ENCODE measurements at regions not wholly inside any gene's neighbourhood (a gene's known extent, or its start where the extent isn't known, plus 50 kb on each side); places are given as distances from the start of the nearest gene placed in this dataset.

GRCh38 chr4:166637816-166638215 lies 596.5 kb downstream of the SPOCK3 start:
- Histone ChIP-seq H3K4me1 (no peaks in the 10 kb centered on the region), H3K36me3 (no peaks in the 10 kb centered on the region), H3K27ac (no peak overlapping the region), H3K27me3 (no peaks in the 10 kb centered on the region), H3K9me3 (replicated peaks) (no peaks in the 10 kb centered on the region), H3K4me3 (no peak overlapping the region)
- no peak for DNase-seq

- H3K9me3 ChIP-seq (replicated peaks), result no peaks in the 10 kb centered on the region
- DNase-seq, result no peak
- H3K4me1 ChIP-seq, result no peaks in the 10 kb centered on the region
- H3K36me3 ChIP-seq, result no peaks in the 10 kb centered on the region
- H3K4me3 ChIP-seq, result no peak overlapping the region
- H3K27ac ChIP-seq, result no peak overlapping the region
- no peaks in the 10 kb centered on the region for H3K27me3 ChIP-seq
Measured at GRCh38 chr4:166655231-166655630, 579.1 kb downstream of the SPOCK3 start.

- no peak overlapping the region for H3K4me3 ChIP-seq
- no peaks in the 10 kb centered on the region for H3K36me3 ChIP-seq
- no peaks in the 10 kb centered on the region for H3K27me3 ChIP-seq
- no peaks in the 10 kb centered on the region for H3K4me1 ChIP-seq
- H3K27ac ChIP-seq, result no peak overlapping the region
- H3K9me3 ChIP-seq (replicated peaks), result no peaks in the 10 kb centered on the region
- no peak for DNase-seq
Measured at GRCh38 chr4:166655705-166656104, 578.6 kb downstream of the SPOCK3 start.

GRCh38 chr4:166657261-166657660 lies 577.0 kb downstream of the SPOCK3 start:
- Histone ChIP-seq H3K4me3 (no peak overlapping the region), H3K27me3 (no peaks in the 10 kb centered on the region), H3K4me1 (no peaks in the 10 kb centered on the region), H3K27ac (no peak overlapping the region), H3K36me3 (no peaks in the 10 kb centered on the region), H3K9me3 (replicated peaks) (no peaks in the 10 kb centered on the region)
- DNase-seq, result no peak

GRCh38 chr4:166658585-166658984 lies 575.7 kb downstream of the SPOCK3 start:
- Histone ChIP-seq H3K27ac (no peak overlapping the region), H3K36me3 (no peaks in the 10 kb centered on the region), H3K4me3 (no peak overlapping the region), H3K4me1 (no peaks in the 10 kb centered on the region), H3K9me3 (replicated peaks) (no peaks in the 10 kb centered on the region), H3K27me3 (no peaks in the 10 kb centered on the region)
- DNase-seq, result no peak

- Histone ChIP-seq H3K4me3 (no peak overlapping the region), H3K27ac (no peak overlapping the region), H3K9me3 (replicated peaks) (no peaks in the 10 kb centered on the region), H3K4me1 (no peaks in the 10 kb centered on the region), H3K36me3 (no peaks in the 10 kb centered on the region), H3K27me3 (no peaks in the 10 kb centered on the region)
- DNase-seq, result no peak
Measured at GRCh38 chr4:166662266-166662843, 571.9 kb downstream of the SPOCK3 start.

- no peak for DNase-seq
- H3K4me3 ChIP-seq, result no peak overlapping the region
- H3K36me3 ChIP-seq, result no peaks in the 10 kb centered on the region
- no peaks in the 10 kb centered on the region for H3K27me3 ChIP-seq
- H3K9me3 ChIP-seq (replicated peaks), result no peaks in the 10 kb centered on the region
- H3K4me1 ChIP-seq, result peaks cover 8% of the 10 kb centered on the region
- H3K27ac ChIP-seq, result no peak overlapping the region
Measured at GRCh38 chr4:166670341-166670740, 564.0 kb downstream of the SPOCK3 start.

- no peak for DNase-seq
- H3K4me1 ChIP-seq, result peaks cover 14% of the 10 kb centered on the region
- H3K36me3 ChIP-seq, result no peaks in the 10 kb centered on the region
- no peak overlapping the region for H3K27ac ChIP-seq
- no peaks in the 10 kb centered on the region for H3K27me3 ChIP-seq
- no peaks in the 10 kb centered on the region for H3K9me3 ChIP-seq (replicated peaks)
- H3K4me3 ChIP-seq, result no peak overlapping the region
Measured at GRCh38 chr4:166673911-166674310, 560.4 kb downstream of the SPOCK3 start.

- no peak overlapping the region for H3K4me3 ChIP-seq
- DNase-seq, result peak; percentile 83 to 87
- peaks cover 14% of the 10 kb centered on the region for H3K4me1 ChIP-seq
- H3K9me3 ChIP-seq (replicated peaks), result no peaks in the 10 kb centered on the region
- no peaks in the 10 kb centered on the region for H3K36me3 ChIP-seq
- H3K27ac ChIP-seq, result peak overlapping the region; percentile 37; the same call in 1 of the 2 replicates
- H3K27me3 ChIP-seq, result no peaks in the 10 kb centered on the region
Measured at GRCh38 chr4:166675411-166675810, 558.9 kb downstream of the SPOCK3 start.

- no peaks in the 10 kb centered on the region for H3K9me3 ChIP-seq (replicated peaks)
- H3K27ac ChIP-seq, result no peak overlapping the region
- H3K4me1 ChIP-seq, result peaks cover 18% of the 10 kb centered on the region
- no peaks in the 10 kb centered on the region for H3K27me3 ChIP-seq
- DNase-seq, result no peak
- H3K4me3 ChIP-seq, result no peak overlapping the region
- H3K36me3 ChIP-seq, result no peaks in the 10 kb centered on the region
Measured at GRCh38 chr4:166680796-166681195, 553.5 kb downstream of the SPOCK3 start.

GRCh38 chr4:166682200-166682599 lies 552.1 kb downstream of the SPOCK3 start:
- no peaks in the 10 kb centered on the region for H3K9me3 ChIP-seq (replicated peaks)

More at GRCh38 chr4:166682200-166682599, 552.1 kb downstream of the SPOCK3 start:
- Histone ChIP-seq H3K27me3 (no peaks in the 10 kb centered on the region), H3K4me3 (no peak overlapping the region), H3K36me3 (no peaks in the 10 kb centered on the region), H3K27ac (no peak overlapping the region), H3K4me1 (peaks cover 13% of the 10 kb centered on the region)
- DNase-seq, result no peak

Measured in SJCRH30 (cell line).